NCI-H446 (cell line): ENCODE measurements at regions not wholly inside any gene's neighbourhood (a gene's known extent, or its start where the extent isn't known, plus 50 kb on each side); places are given as distances from the start of the nearest gene placed in this dataset.
"Not testable (repeated sequence)": the region's sequence is repeated elsewhere in the genome, so short reads cannot be mapped to it uniquely, and the experiment has no call there.

Source experiments
- DNase-seq, 2 experiments: peaks; one replicate each; lab custom pipeline; 2025; lab: John Stamatoyannopoulos, UW

DNA sequence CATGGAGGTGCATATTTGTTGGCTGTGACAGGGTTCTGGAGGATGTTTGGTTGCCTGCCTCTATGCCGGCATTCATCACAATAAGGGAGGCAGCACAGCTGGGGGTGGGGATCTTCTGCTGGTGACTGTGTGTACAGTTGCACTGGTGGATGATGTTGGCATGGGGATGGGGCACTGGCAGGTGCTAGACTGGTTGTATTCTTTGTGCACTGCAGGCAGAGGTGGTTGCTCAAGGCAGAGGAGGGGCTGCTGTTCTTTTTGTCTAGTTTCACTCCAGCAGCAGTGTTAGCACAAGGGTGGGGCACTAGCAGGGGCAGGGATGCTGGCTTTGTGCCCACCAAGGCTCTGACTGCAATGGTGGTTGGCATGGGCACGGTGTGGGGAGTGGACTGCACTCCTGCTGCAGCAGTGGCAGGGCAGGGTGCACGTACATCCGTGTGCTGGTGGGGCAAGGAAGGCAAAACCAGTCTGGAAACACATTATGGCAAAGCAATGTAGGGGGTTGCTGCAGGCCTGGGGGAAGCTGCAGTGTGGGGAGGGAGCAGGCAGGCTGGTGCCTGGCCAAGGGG, 69.3 kb downstream of the ISOC1 start:
- DNase-seq: no peak

DNA sequence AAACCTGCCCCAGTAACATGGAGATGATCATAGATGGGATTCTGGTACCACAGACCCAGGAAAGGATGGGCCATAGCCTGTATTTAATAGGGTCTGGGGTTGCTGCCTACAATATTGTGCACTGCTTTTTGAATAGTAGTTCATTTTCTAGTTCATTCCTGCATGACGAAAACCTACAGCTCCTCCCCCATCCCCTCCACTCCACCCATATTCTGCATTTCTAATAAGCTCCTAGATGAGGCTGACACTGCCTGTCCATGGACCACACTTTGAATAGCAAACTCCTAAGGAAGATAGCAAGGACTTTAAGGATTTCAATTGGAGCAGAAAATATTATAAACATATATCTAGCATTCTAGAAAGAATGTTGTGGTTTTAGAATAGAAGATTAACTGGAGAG, 75.5 kb downstream of the ISOC1 start:
- DNase-seq: no peak

DNA sequence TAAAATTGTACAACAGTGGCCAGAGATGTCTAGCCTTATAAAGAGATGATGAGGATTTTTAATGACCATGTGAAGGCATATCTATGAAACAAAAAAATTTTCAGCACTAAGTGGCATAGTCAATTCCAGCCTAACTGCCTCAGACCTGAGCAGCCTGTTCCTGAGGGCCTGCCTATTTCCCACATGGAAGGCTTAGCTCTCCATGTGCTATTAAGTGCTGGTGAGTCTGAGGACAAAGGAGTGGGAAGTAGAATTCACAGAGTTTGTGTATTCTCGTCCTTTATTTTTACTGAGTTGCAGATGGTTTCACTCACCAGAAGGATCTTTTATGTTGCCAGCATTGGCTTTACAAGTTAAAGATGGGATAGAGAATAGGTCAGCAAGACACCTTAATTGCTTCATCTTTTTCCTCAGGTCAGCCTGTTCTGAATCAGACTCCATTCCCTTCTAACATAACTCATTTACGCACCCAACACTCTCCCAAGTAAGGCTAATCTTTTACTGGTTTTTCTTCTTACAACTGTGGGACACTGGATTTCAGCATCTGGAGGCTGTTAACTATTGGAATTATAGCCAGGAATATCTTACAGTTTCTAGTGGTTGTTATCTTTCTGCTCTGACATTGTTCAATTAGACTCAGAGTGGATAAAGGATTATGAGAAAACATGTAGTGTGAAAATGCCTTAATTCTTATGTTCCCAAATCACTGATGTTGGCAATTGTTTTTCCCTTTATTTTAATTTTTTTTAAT, 76.8 kb downstream of the ISOC1 start:
- no peak for DNase-seq

DNA sequence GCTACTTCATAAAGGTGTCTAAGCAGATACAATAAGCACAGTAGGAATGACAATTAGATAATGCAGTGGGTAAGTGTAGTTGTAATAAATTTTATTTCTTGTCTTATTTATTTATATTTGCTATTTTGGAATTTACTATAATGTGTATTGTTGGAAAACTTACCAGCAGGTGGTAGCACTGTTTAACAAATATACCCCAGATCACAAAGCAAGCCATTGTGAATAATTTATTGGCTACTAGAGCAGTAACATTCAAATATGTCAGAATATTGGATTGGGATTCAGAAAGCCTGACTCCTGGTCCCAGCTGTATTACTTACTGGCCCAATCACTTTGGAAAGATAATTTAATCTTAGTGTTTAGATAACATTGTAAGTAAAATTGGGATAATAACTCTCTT, 78.0 kb downstream of the ISOC1 start:
- peak in 1 of 2 experiments; percentile 6 for DNase-seq

DNA sequence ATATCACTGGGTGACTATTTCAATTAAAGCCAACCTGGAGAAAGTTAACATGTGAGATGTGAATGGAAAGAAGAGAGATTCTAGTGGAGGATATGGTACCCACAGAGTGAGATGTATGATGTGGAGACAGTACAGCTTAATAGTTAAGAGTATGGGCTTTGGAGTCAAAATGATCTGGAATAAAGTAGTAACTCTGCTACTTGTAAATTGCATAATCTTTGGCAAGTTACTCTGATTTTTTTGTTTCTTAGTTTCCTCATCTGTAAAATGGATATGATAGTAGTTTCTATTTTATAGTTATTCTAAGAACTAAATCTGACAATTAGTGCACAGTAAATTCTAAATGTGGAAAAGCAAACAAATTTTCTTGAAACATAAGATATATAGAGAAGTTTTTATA, 79.2 kb downstream of the ISOC1 start:
- DNase-seq: no peak

DNA sequence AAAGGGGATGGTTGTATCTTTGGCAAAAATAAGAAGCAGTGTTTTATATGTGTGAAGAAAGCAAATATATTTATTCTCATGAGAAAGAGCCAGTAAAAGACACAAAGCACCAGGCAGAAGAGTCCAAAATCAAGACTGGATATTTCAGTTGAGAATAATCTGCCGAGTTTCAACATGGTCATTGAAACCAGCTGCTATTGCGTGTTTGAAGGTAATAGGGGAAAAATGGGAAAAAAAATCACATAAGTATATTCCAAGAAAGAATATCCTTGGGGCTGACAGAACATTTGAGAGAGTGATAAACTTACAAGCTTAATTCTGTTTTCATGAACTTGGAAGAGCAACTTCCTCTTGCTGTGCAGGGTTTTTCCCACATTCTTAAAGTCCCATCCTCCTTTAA, 79.9 kb downstream of the ISOC1 start:
- DNase-seq: no peak

DNA sequence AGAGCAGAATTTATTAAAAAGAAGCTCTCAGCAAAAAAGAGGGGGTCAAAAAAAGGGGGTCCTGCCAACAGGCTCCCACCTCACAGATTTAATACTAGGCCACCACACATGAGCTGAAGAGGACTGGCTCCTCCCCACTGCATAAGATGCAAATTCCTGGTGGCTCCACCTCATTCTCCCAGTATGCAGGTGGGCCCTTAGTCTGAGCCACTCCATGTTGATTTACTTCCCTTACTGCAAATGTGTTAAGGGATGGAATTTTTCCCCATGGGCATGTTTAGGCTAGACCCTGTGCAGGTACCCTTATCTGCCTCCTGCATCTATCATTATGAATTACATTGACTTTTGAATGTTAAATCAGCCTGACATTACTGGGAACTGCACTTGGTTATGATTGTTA, 82.9 kb downstream of the ISOC1 start:
- DNase-seq: no peak

DNA sequence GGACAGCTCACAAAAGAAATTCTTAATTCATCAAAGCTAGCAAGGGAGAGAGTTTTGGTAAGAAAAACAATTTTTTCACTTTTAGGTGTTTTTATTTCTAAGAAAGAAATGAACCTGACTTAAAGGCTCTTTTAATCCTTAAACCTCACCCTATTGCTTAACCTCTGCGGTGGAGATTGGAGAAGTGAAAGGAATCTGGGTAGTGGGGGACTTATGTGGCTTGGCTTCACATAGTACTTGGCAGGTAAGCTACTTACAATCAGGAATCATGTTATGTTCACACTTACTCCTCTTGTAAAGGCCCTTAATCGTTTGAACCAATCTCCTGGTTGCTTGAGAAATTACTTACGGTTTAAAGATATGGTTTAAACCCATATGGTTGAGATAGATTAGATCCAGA, 104.8 kb downstream of the ISOC1 start:
- DNase-seq: no peak

DNA sequence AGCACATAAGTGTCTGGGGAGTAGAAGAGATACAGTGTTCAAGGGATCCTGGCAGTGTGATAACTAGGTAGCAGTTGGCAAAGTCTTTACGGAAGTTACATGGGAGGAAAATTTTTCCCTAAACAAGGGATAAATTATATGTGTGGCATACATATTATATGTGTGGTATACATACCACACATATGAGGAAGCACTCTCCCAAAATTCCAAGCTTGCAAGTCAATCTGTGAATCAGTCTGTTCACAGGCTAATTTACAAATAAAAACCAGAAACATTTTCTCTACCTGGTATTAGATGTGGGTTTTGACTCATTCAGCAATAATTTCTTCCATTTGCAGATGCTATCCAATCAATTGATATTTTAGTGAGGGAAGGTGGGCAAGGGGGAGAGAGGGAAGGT, 110.0 kb downstream of the ISOC1 start:
- DNase-seq: no peak

DNA sequence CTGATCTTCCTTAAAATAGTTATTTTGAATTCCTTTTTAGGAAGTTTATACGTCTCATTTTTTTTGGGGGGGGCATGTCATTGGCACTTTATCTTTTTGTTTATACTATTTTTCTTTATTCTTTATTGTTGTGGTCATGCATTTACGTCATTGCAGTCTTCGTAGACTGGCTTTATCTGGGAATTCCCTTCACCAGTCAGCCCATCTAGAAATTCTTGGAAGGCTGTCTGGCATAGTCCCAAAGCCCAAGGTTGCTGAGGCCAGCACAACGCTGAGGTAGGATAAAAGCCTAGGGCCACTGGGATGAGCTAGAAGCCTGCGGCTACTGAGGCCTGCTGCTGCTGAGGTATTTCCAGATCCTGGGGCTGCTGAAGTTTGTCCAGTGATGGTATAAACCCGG, 121.5 kb downstream of the ISOC1 start:
- DNase-seq: no peak

DNA sequence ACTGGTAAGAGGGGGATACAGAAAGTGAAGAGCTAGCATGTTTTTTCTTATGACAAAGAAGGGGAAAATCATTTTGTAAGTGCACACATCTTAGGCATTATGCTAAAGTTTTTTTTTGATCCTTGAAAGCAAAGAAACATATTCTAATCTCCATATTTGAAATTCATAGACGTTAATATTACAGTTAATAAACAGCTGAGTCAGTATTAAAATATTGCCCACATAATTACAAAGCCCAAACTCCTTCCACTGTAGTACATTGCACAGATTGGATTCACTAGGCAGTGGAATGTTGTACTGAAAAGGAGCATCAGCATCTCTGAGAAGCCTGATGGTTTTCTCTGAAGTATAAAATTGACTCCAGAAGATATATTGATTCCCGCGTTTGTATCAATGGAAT, 122.6 kb downstream of the ISOC1 start:
- no peak for DNase-seq

DNA sequence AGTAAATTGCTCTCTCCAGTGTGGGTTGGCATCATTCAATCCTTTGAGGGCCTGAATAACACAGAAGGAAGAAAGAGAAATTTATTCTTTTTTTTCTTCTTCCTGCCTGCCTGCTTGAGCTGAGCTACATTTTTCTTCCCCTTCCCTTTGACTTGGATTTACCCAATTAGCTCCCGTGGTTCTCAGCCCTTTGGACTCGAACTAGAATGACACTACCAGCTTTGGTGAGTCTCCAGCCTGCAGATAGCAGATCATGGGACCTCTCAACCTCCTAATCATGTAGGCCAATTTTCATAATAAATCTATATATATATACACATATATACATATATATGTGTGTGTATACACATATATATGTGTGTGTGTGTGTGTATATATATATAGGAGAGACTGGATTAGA, 128.6 kb downstream of the ISOC1 start:
- DNase-seq: no peak

DNA sequence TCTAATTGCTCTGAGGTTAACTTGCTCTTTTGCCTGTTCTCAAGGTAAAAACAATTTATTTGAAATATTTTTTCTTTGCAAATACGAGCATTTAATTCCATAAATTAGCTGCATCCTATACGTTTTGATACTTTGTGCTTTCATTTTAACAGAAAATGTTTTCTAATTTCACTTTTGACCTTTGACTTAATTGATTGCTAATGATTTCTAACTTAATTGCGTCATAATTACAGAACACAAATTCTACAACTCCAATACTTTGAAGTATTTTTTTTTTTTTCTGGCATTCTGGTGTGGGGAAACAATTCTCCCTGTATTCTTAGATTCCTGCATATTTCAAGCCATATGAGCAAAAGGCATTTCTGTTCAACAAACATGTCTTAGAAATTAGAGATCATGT, 134.0 kb downstream of the ISOC1 start:
- no peak for DNase-seq

DNA sequence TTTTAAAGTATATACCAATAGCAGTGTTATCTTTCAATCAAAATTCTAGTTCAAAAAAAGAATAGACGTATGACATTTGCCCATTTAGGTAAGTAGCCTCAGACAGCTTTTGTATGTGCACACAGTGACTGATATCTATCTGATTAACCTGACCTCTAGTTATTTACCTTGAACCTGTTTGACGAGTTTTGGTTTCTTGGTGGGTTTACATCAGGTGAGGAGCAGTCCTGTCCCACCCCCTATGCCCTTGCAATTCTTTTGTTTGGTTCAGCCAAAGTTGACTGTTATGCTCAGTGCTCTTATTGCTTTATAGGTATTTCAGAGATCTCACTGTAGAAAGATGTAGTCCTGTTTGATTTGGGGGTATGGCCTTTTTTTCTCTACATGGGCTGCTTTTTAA, 147.2 kb downstream of the ISOC1 start:
- no peak for DNase-seq

DNA sequence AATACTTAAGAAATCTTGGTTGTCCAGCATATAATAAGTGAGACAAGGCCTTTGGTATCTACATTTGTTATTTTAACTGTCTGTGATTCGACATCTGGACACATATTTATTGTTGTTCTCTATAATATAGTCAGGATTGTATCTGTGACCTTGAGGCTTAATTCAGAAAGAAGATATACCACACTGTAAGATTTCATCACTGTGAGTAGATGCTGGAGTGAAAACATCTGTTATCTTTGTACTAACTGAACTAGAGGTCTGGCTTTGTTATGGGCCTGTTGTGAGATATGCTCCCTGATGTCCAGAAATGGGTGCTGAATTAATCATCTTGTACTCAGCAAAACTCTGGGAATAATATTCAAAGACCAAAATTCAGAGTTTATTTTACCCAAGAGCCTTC, 148.5 kb downstream of the ISOC1 start:
- no peak for DNase-seq

DNA sequence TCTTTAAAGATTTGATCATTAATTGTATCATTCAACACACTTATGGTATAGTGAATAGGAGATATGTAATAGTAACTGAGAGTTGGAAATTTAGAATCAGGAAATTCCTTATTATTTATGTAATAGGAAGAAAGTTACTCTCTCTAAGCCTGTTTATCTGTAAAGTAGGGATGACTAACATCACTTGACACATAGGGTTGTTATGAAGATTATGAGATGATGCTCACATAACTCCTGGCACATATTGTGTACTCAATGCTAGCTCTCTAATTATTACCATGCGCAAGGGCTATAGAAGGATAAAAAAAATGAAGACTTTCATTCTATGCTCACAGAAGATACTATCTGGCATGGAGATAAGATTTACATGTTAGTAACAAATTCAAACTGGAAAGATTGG, 149.9 kb downstream of the ISOC1 start:
- DNase-seq: no peak

DNA sequence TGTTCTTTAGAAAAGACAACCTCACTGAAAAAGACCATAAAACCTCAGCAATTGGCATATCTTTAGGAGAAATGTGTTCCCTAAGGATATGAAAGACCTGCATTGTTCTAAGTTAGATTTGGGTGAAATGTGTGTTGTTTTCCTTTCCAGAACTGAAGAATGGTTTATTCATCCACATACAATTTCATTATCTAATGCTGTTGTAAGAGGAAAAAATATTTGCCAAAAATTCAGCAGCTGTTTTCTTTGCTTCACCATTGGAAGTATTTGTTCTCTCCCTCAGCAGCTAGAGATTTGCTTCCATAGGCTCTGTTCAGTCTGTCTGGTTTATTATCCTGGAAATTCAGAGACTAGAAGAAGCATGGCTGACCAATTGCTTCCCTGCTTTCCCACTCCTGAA, 150.9 kb downstream of the ISOC1 start:
- no peak for DNase-seq

DNA sequence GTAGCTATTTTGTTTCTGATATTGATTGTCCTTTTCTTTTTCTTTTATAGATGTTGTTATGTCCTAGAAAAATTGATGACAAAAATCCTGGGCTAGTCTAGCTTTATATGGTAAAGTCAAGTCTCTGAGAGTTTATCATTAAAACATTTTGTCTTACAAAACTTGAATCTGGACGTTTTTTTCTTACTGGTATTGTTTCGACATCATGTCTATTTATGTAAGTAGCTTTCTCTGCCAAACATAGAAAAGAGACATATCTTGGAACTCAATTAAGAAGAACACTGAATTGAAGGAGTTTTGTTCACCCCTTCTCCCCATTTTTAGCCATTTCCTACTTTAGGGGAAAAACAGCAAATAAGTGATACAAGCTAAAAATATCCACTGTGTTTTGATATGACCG, 151.5 kb downstream of the ISOC1 start:
- no peak for DNase-seq

DNA sequence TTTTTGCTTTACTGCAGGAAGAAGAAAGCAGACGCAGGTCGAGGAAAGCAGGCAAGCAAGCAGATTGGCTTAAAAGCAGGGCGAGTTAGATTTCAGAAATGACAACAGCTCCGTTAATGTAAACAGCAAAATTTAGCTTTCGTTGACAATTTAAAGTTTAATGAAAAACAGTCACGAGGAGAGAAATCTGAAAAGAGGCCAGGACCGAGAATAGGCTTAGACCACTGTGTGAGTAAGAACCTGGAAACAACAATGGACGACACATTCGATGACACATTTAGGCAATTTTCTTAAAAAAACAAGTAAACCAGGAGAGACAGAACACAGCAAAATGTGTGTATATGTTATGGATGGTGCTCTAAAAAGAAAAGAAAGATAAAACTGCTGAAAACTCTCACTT, 155.3 kb downstream of the ISOC1 start:
- no peak for DNase-seq

DNA sequence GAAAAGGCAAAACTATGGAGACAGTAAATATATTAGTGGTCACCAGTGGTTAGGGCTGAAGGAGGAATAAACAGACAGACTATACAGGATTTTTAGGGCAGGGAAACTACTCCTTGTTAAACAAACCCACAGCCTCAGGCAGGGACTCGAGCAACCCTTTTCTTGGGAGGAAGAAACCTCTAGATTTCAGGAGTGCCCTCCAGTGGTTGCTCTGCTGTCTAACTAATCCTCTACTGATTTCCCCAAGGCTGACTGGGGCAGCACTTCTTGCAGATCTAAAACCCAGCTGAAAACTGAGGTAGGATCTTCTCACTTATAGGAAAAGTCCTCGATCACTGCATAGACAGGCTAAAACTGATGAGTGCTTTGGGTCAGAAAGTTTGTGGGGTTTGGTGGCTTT, 176.8 kb downstream of the ISOC1 start:
- no peak for DNase-seq

DNA sequence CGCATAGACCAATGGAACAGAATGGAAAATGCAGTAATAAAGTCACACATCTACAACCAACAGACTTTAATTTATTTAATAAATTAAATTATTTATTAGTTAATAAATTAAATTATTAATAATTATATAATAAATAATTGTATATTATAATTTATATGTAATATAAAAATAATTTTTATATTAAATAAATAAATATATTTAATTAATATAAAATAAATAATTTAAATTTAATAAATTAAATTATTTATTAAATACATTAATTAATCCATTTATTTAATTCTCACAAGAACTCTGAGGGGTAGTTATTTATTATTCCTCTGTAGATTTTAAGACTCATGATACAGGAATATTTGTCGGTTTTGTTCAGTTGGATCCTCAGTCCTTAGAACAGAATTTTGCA, 176.1 kb upstream of the ADAMTS19 start:
- DNase-seq: no peak

DNA sequence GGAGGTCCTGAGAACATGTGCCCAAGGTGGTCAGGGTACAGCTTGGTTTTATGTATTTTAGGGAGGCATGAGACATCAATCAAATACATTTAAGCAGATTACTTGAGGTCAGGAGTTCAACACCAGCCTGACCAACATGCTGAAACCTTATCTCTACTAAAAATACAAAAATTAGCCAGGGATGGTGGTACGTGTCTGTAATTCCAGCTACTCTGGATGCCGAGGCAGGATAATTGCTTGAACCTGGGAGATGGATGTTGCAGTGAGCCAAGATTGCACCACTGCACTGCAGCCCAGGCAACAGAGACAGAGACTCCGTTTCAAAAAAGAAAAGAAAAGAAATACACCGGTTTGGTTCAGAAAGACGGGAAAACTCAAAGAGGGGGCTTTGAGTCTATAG, 165.9 kb upstream of the ADAMTS19 start:
- DNase-seq: not testable (repeated sequence)

DNA sequence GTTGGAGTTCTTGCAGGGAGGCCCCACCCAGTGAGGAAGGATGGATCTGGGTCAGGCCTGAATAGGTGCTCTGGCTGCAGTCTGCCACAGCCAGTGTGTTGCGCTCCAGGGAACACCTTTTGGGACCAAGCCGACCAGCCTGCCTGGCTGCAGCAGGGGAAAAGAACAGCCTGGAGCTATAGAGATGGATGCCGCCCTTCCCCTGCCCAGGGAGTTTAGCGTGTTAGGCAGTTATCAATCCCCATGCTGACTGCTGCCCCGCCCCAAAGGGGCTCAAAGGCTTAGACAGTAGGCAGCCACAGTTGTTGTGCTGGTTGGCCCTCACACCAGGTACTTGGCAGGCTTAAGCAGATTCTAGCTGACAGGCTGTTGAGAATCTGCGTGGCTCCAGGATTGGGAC, 153.4 kb upstream of the ADAMTS19 start:
- no peak for DNase-seq

DNA sequence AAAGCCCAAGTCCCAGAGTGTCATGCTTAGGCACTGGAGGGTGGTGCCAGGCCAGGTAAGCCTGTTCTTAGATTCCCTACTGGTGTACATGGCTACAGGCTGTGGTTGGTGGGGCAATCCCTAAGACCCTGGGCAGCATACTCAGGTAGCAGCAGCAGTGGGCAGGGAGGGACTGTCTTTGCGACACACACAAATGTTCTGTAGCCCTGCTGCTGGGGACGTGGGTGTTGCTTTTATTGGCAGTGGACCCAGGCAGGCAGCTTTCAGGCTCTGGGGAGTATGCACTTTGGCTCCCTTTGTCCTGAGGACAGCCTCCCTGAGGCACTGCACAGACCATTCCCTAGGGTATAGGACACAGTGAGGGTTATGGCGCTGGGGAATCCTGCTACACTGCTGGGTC, 137.1 kb upstream of the ADAMTS19 start:
- no peak for DNase-seq
